ENCODE measurements at regions not wholly inside any gene's neighbourhood (a gene's known extent, or its start where the extent isn't known, plus 50 kb on each side); places are given as distances from the start of the nearest gene placed in this dataset.

GRCh38 chr13:63389756-63390155 is 1974.1 kb upstream of the PCDH20 start:
- no peak for TF ChIP-seq CTCF (IDR thresholded peaks at IDR 0.05; ENCODE audit: insufficient read depth, low read length, poor library complexity, severe bottlenecking)
- Histone ChIP-seq H3K4me3 (replicated peaks; ENCODE audit: low read depth, low read length) (no peak overlapping the region), H3K27me3 (replicated peaks; ENCODE audit: control insufficient read depth, insufficient read depth, low read length) (no peaks in the 10 kb centered on the region), H3K36me3 (ENCODE audit: control insufficient read depth, insufficient read depth, low read length) (no peaks in the 10 kb centered on the region)
- no peak for DNase-seq (ENCODE audit: extremely low read depth, insufficient read length)

GRCh38 chr13:63381078-63381859 is 1965.6 kb upstream of the PCDH20 start:
- no peak overlapping the region for H3K4me3 ChIP-seq (replicated peaks; ENCODE audit: low read depth, low read length)
- H3K36me3 ChIP-seq (ENCODE audit: control insufficient read depth, insufficient read depth, low read length) = no peaks in the 10 kb centered on the region
- DNase-seq (ENCODE audit: extremely low read depth, insufficient read length) = no peak
- H3K27me3 ChIP-seq (replicated peaks; ENCODE audit: control insufficient read depth, insufficient read depth, low read length) = no peaks in the 10 kb centered on the region
- TF ChIP-seq CTCF (IDR thresholded peaks at IDR 0.05; ENCODE audit: insufficient read depth, low read length, poor library complexity, severe bottlenecking) = no peak

- Histone ChIP-seq H3K4me3 (replicated peaks; ENCODE audit: low read depth, low read length) (no peak overlapping the region), H3K27me3 (replicated peaks; ENCODE audit: control insufficient read depth, insufficient read depth, low read length) (no peaks in the 10 kb centered on the region), H3K36me3 (ENCODE audit: control insufficient read depth, insufficient read depth, low read length) (no peaks in the 10 kb centered on the region)
- no peak for DNase-seq (ENCODE audit: extremely low read depth, insufficient read length)
- no peak for TF ChIP-seq CTCF (IDR thresholded peaks at IDR 0.05; ENCODE audit: insufficient read depth, low read length, poor library complexity, severe bottlenecking)
Measured at GRCh38 chr13:63377986-63378385, 1962.3 kb upstream of the PCDH20 start.

GRCh38 chr13:63370101-63370500 is 1954.5 kb upstream of the PCDH20 start:
- Histone ChIP-seq H3K4me3 (replicated peaks; ENCODE audit: low read depth, low read length) (no peak overlapping the region), H3K27me3 (replicated peaks; ENCODE audit: control insufficient read depth, insufficient read depth, low read length) (no peaks in the 10 kb centered on the region), H3K36me3 (ENCODE audit: control insufficient read depth, insufficient read depth, low read length) (no peaks in the 10 kb centered on the region)
- DNase-seq (ENCODE audit: extremely low read depth, insufficient read length) = no peak
- no peak for TF ChIP-seq CTCF (IDR thresholded peaks at IDR 0.05; ENCODE audit: insufficient read depth, low read length, poor library complexity, severe bottlenecking)

GRCh38 chr13:63367522-63368198 is 1952.0 kb upstream of the PCDH20 start:
- no peaks in the 10 kb centered on the region for H3K27me3 ChIP-seq (replicated peaks; ENCODE audit: control insufficient read depth, insufficient read depth, low read length)
- TF ChIP-seq CTCF (IDR thresholded peaks at IDR 0.05; ENCODE audit: insufficient read depth, low read length, poor library complexity, severe bottlenecking) = no peak
- no peak for DNase-seq (ENCODE audit: extremely low read depth, insufficient read length)

More at GRCh38 chr13:63367522-63368198, 1952.0 kb upstream of the PCDH20 start:
- Histone ChIP-seq H3K36me3 (ENCODE audit: control insufficient read depth, insufficient read depth, low read length) (no peaks in the 10 kb centered on the region), H3K4me3 (replicated peaks; ENCODE audit: low read depth, low read length) (no peak overlapping the region)
